Colonic mucosa (tissue), 4 donors: ENCODE measurements at regions not wholly inside any gene's neighbourhood (a gene's known extent, or its start where the extent isn't known, plus 50 kb on each side); places are given as distances from the start of the nearest gene placed in this dataset.

Experiments
- DNase-seq: peaks from one replicate; pipeline ENCODE4 v3.0.0-alpha.2; 2020
- H3K27ac ChIP-seq: fragments of 200-600 bp; one replicate; pipeline ENCODE4 v1.8.0; 2021
- H3K27me3 ChIP-seq: fragments of 200-600 bp; one replicate; pipeline ENCODE4 v1.8.0; 2021
- H3K36me3 ChIP-seq: fragments of 200-600 bp; one replicate; pipeline ENCODE4 v1.8.0; 2021
- H3K4me1 ChIP-seq: fragments of 200-600 bp; one replicate; pipeline ENCODE4 v1.8.0; 2021; ENCODE audit warnings: mild to moderate bottlenecking
- H3K4me3 ChIP-seq: fragments of 200-600 bp; one replicate; pipeline ENCODE4 v1.8.0; 2021
- H3K9ac ChIP-seq, 2 donors: one replicate each; pipeline ENCODE4 v1.7.0; 2013; ENCODE audit warnings: control low read depth in 2 of 2, low read depth in 2 of 2, low read length in 2 of 2
- H3K9me3 ChIP-seq: fragments of 200-600 bp; one replicate; pipeline ENCODE4 v1.8.0; 2021
- intact Hi-C: fragments of 100-400 bp; cut with DNase I; formaldehyde crosslinking; loops from one replicate; pipeline ENCODE4 v1.14.1; 2022
- TF ChIP-seq, protein P1 (sequence below): fragments of 200-600 bp; IDR thresholded peaks from one replicate; pipeline ENCODE4 v1.8.0; 2022; ENCODE audit warnings: antibody characterized with exemption, mild to moderate bottlenecking
- donor health status: healthy.
- donor health status: DM: no; HTN: no; CAD: no.
- donor health status: DM: no; HTN: no; CAD: no.

GRCh38 chr7:97512441-97513207 is 219.3 kb upstream of the TAC1 start:
- no peaks in the 10 kb centered on the region for H3K36me3 ChIP-seq
- TF ChIP-seq, protein P1, sequence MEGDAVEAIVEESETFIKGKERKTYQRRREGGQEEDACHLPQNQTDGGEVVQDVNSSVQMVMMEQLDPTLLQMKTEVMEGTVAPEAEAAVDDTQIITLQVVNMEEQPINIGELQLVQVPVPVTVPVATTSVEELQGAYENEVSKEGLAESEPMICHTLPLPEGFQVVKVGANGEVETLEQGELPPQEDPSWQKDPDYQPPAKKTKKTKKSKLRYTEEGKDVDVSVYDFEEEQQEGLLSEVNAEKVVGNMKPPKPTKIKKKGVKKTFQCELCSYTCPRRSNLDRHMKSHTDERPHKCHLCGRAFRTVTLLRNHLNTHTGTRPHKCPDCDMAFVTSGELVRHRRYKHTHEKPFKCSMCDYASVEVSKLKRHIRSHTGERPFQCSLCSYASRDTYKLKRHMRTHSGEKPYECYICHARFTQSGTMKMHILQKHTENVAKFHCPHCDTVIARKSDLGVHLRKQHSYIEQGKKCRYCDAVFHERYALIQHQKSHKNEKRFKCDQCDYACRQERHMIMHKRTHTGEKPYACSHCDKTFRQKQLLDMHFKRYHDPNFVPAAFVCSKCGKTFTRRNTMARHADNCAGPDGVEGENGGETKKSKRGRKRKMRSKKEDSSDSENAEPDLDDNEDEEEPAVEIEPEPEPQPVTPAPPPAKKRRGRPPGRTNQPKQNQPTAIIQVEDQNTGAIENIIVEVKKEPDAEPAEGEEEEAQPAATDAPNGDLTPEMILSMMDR = no peak
- no peaks in the 10 kb centered on the region for H3K27me3 ChIP-seq
- H3K9ac ChIP-seq = no peak overlapping the region
- H3K9me3 ChIP-seq = no peaks in the 10 kb centered on the region
- intact Hi-C loops = no loop called here
- no peaks in the 10 kb centered on the region for H3K4me1 ChIP-seq
- H3K27ac ChIP-seq = no peak overlapping the region
- no peak overlapping the region for H3K4me3 ChIP-seq
- no peak for DNase-seq

GRCh38 chr7:97513326-97513725 is 218.6 kb upstream of the TAC1 start:
- no peaks in the 10 kb centered on the region for H3K4me1 ChIP-seq
- no peak for DNase-seq
- H3K36me3 ChIP-seq = no peaks in the 10 kb centered on the region
- no peak overlapping the region for H3K4me3 ChIP-seq
- H3K27ac ChIP-seq = no peak overlapping the region
- TF ChIP-seq, protein P1 = no peak
- no peaks in the 10 kb centered on the region for H3K9me3 ChIP-seq
- intact Hi-C loops = no loop called here
- no peak overlapping the region for H3K9ac ChIP-seq
- no peaks in the 10 kb centered on the region for H3K27me3 ChIP-seq

GRCh38 chr7:97541188-97541587 is 190.7 kb upstream of the TAC1 start:
- H3K4me1 ChIP-seq = no peaks in the 10 kb centered on the region
- DNase-seq = no peak
- H3K4me3 ChIP-seq = no peak overlapping the region
- no peak overlapping the region for H3K27ac ChIP-seq
- no peak overlapping the region for H3K9ac ChIP-seq
- intact Hi-C loops = no loop called here
- H3K36me3 ChIP-seq = no peaks in the 10 kb centered on the region
- H3K9me3 ChIP-seq = no peaks in the 10 kb centered on the region
- TF ChIP-seq, protein P1 = no peak
- no peaks in the 10 kb centered on the region for H3K27me3 ChIP-seq

DNA sequence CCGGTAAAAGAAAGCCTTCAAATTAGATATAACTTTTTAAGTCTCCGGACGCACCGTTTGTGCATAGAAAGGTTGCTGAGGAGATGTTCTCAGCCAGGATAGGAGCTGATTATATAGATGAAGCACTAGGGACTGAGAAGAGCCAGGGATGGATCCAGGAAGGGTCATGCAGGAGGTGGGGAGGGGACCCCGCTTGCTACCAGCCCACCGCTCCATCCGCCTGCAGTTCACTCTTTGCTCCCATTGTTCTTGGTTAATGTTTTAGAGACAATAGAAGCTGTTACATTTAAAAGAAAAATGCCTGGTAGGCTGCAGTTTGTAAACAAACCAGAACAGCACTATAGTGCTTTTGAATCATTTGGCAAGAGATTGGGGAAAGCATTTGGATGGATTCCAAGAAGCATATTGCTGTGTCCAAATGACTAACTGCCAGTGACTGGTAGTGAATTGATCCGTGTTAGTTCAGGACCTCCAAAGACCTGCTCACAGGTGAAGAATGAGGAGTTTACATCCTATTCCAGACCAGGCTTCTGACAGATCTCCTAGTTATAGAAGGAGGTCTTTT is 175.9 kb upstream of the TAC1 start:
- DNase-seq = no peak
- TF ChIP-seq, protein P1 = no peak
- H3K9me3 ChIP-seq = no peaks in the 10 kb centered on the region
- H3K27me3 ChIP-seq = no peaks in the 10 kb centered on the region
- no peak overlapping the region for H3K27ac ChIP-seq
- H3K4me1 ChIP-seq = no peaks in the 10 kb centered on the region
- H3K9ac ChIP-seq = no peak overlapping the region
- no peaks in the 10 kb centered on the region for H3K36me3 ChIP-seq
- intact Hi-C loops = no loop called here
- H3K4me3 ChIP-seq = no peak overlapping the region

DNA sequence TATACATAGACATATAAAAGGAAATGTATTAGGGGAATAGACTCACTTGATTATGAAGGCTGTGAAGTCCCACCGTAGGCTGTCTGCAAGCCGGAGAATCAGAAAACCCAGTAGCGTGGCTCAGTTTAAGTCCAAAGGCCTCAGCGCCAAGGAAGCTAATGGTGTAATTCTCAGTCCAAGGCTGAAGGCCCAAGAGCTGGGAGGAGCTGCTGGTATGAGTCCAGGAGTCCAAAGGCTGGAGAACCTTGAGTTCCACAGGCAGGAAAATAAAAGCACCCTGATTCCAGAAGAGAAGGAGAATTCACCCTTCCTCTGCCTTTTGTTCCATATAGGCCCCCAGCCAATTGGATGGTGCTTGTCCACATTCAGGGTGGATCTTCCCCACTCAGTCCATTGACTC is 166.2 kb upstream of the TAC1 start:
- Histone ChIP-seq H3K9me3 (no peaks in the 10 kb centered on the region), H3K27me3 (no peaks in the 10 kb centered on the region), H3K9ac (no peak overlapping the region), H3K4me1 (no peaks in the 10 kb centered on the region), H3K36me3 (no peaks in the 10 kb centered on the region), H3K27ac (no peak overlapping the region), H3K4me3 (no peak overlapping the region)
- intact Hi-C loops = no loop called here
- peak; percentile 57 for DNase-seq
- TF ChIP-seq, protein P1 = no peak
